Stomach smooth muscle (tissue), 2 donors: ENCODE measurements at regions not wholly inside any gene's neighbourhood (a gene's known extent, or its start where the extent isn't known, plus 50 kb on each side); places are given as distances from the start of the nearest gene placed in this dataset.

Experiments
- H3K27ac ChIP-seq: one replicate; pipeline ENCODE4 v1.7.0; 2013; ENCODE audit warnings: mild to moderate bottlenecking, low read length, inconsistent platforms
- H3K27me3 ChIP-seq, 2 donors: one replicate each; pipeline ENCODE4 v1.7.0; 2013; ENCODE audit warnings: low read length in 2 of 2; ENCODE audit not compliant: insufficient read depth in 2 of 2, control insufficient read depth in 1 of 2
- H3K36me3 ChIP-seq, 2 donors: one replicate each; pipeline ENCODE4 v1.7.0; 2013; ENCODE audit warnings: low read length in 2 of 2; ENCODE audit not compliant: control insufficient read depth in 2 of 2, insufficient read depth in 2 of 2
- H3K4me1 ChIP-seq: one replicate; pipeline ENCODE4 v1.7.0; 2013; ENCODE audit warnings: low read length; ENCODE audit not compliant: control insufficient read depth, insufficient read depth
- H3K4me3 ChIP-seq, 2 donors: one replicate each; pipeline ENCODE4 v1.7.0; 2013; ENCODE audit warnings: low read length in 2 of 2
- H3K9ac ChIP-seq, 2 donors: one replicate each; pipeline ENCODE4 v1.7.0; 2013; ENCODE audit warnings: low read length in 2 of 2, mild to moderate bottlenecking in 1 of 2
- H3K9me3 ChIP-seq, 2 donors: one replicate each; pipeline ENCODE4 v1.7.0; 2013; ENCODE audit warnings: low read length in 2 of 2; ENCODE audit not compliant: control insufficient read depth in 2 of 2
- donor health status: healthy.
- donor health status: Pancreatic carcinoma.

GRCh38 chr6:125668071-125668470, 81.4 kb upstream of the HEY2 start:
- no peak overlapping the region for H3K9ac ChIP-seq
- H3K9me3 ChIP-seq = no peaks in the 10 kb centered on the region
- H3K4me1 ChIP-seq = peaks cover 5% of the 10 kb centered on the region
- H3K27ac ChIP-seq = no peak overlapping the region
- H3K27me3 ChIP-seq = no peaks in the 10 kb centered on the region
- no peak overlapping the region for H3K4me3 ChIP-seq
- no peaks in the 10 kb centered on the region for H3K36me3 ChIP-seq

- H3K9ac ChIP-seq = no peak overlapping the region
- H3K4me3 ChIP-seq = peak overlapping the region in 1 of 2 donors; percentile 8
- peak overlapping the region; percentile 12 for H3K27ac ChIP-seq
- peaks cover 5% of the 10 kb centered on the region for H3K4me1 ChIP-seq
- no peaks in the 10 kb centered on the region for H3K27me3 ChIP-seq
- H3K36me3 ChIP-seq = no peaks in the 10 kb centered on the region
- no peaks in the 10 kb centered on the region for H3K9me3 ChIP-seq
Measured at GRCh38 chr6:125670568-125670967, 78.9 kb upstream of the HEY2 start.

- no peaks in the 10 kb centered on the region for H3K36me3 ChIP-seq
- no peak overlapping the region for H3K27ac ChIP-seq
- H3K9ac ChIP-seq = no peak overlapping the region
Measured at GRCh38 chr6:125671323-125671722, 78.1 kb upstream of the HEY2 start.

GRCh38 chr6:125674230-125674629, 75.2 kb upstream of the HEY2 start:
- H3K9ac ChIP-seq = no peak overlapping the region
- no peaks in the 10 kb centered on the region for H3K27me3 ChIP-seq
- H3K36me3 ChIP-seq = no peaks in the 10 kb centered on the region
- no peaks in the 10 kb centered on the region for H3K9me3 ChIP-seq
- H3K27ac ChIP-seq = no peak overlapping the region
- H3K4me3 ChIP-seq = no peak overlapping the region
- H3K4me1 ChIP-seq = peaks cover 5% of the 10 kb centered on the region

More at GRCh38 chr6:125671323-125671722, 78.1 kb upstream of the HEY2 start:
- H3K27me3 ChIP-seq = no peaks in the 10 kb centered on the region
- peaks cover 5% of the 10 kb centered on the region for H3K4me1 ChIP-seq
- no peak overlapping the region for H3K4me3 ChIP-seq
- no peaks in the 10 kb centered on the region for H3K9me3 ChIP-seq

GRCh38 chr6:125678601-125679000, 70.8 kb upstream of the HEY2 start:
- Histone ChIP-seq H3K9me3 (no peaks in the 10 kb centered on the region), H3K27me3 (no peaks in the 10 kb centered on the region), H3K4me3 (no peak overlapping the region), H3K4me1 (no peaks in the 10 kb centered on the region), H3K27ac (no peak overlapping the region), H3K36me3 (no peaks in the 10 kb centered on the region), H3K9ac (no peak overlapping the region)

GRCh38 chr6:125679128-125679527, 70.3 kb upstream of the HEY2 start:
- Histone ChIP-seq H3K4me3 (no peak overlapping the region), H3K9ac (no peak overlapping the region), H3K4me1 (no peaks in the 10 kb centered on the region), H3K9me3 (no peaks in the 10 kb centered on the region), H3K27ac (no peak overlapping the region), H3K36me3 (no peaks in the 10 kb centered on the region), H3K27me3 (no peaks in the 10 kb centered on the region)

GRCh38 chr6:125679651-125680050, 69.8 kb upstream of the HEY2 start:
- Histone ChIP-seq H3K27me3 (no peaks in the 10 kb centered on the region), H3K9me3 (no peaks in the 10 kb centered on the region), H3K4me3 (no peak overlapping the region), H3K27ac (no peak overlapping the region), H3K4me1 (no peaks in the 10 kb centered on the region), H3K36me3 (no peaks in the 10 kb centered on the region), H3K9ac (no peak overlapping the region)

- H3K4me3 ChIP-seq = no peak overlapping the region
- H3K4me1 ChIP-seq = no peaks in the 10 kb centered on the region
- no peaks in the 10 kb centered on the region for H3K27me3 ChIP-seq
- H3K36me3 ChIP-seq = no peaks in the 10 kb centered on the region
- no peak overlapping the region for H3K9ac ChIP-seq
- no peak overlapping the region for H3K27ac ChIP-seq
- H3K9me3 ChIP-seq = no peaks in the 10 kb centered on the region
Measured at GRCh38 chr6:125682939-125683338, 66.5 kb upstream of the HEY2 start.

GRCh38 chr6:125688138-125688537, 61.3 kb upstream of the HEY2 start:
- H3K9ac ChIP-seq = no peak overlapping the region
- no peak overlapping the region for H3K4me3 ChIP-seq
- H3K4me1 ChIP-seq = no peaks in the 10 kb centered on the region
- no peaks in the 10 kb centered on the region for H3K27me3 ChIP-seq
- H3K9me3 ChIP-seq = peaks cover 0 to 4% of the 10 kb centered on the region in 2 donors
- H3K36me3 ChIP-seq = no peaks in the 10 kb centered on the region
- no peak overlapping the region for H3K27ac ChIP-seq

- Histone ChIP-seq H3K27ac (no peak overlapping the region), H3K36me3 (no peaks in the 10 kb centered on the region), H3K9ac (no peak overlapping the region), H3K27me3 (no peaks in the 10 kb centered on the region), H3K4me3 (no peak overlapping the region), H3K9me3 (peaks cover 0 to 4% of the 10 kb centered on the region in 2 donors), H3K4me1 (no peaks in the 10 kb centered on the region)
Measured at GRCh38 chr6:125693480-125693879, 56.0 kb upstream of the HEY2 start.

GRCh38 chr6:125699591-125699990, 49.8 kb upstream of the HEY2 start:
- Histone ChIP-seq H3K27ac (no peak overlapping the region), H3K9me3 (no peaks in the 10 kb centered on the region), H3K9ac (no peak overlapping the region), H3K4me1 (no peaks in the 10 kb centered on the region), H3K36me3 (no peaks in the 10 kb centered on the region), H3K4me3 (no peak overlapping the region), H3K27me3 (no peaks in the 10 kb centered on the region)
